OCI-LY1 (cell line): ENCODE measurements at regions not wholly inside any gene's neighbourhood (a gene's known extent, or its start where the extent isn't known, plus 50 kb on each side); places are given as distances from the start of the nearest gene placed in this dataset.

ENCODE experiments used
- H2AFZ ChIP-seq: fragments of 200-600 bp; sonication (generic), shearing (Covaris generic); 2 replicates; pipeline ENCODE4 v1.6.0; 2014; ENCODE audit warnings: antibody characterized with exemption, mild to moderate bottlenecking, low read length
- H3F3A ChIP-seq: fragments of 200-600 bp; sonication (generic), shearing (Covaris generic); 2 replicates; pipeline ENCODE4 v1.6.0; 2014; ENCODE audit warnings: mild to moderate bottlenecking, antibody characterized with exemption, low read length, moderate library complexity; ENCODE audit not compliant: insufficient read depth
- H3K27ac ChIP-seq: fragments of 200-600 bp; sonication (generic); 2 replicates; pipeline ENCODE4 v1.5.1; 2014; ENCODE audit warnings: low read length, mixed run types, mild to moderate bottlenecking, low read depth; ENCODE audit not compliant: poor library complexity, severe bottlenecking
- H3K27me3 ChIP-seq: fragments of 200-600 bp; sonication (generic); 2 replicates; pipeline ENCODE4 v1.6.0; 2014; ENCODE audit warnings: antibody characterized with exemption, mild to moderate bottlenecking, low read length, moderate library complexity; ENCODE audit not compliant: insufficient read depth
- H3K36me3 ChIP-seq: fragments of 200-600 bp; sonication (generic); 2 replicates; pipeline ENCODE4 v1.6.1; 2014; ENCODE audit warnings: mild to moderate bottlenecking, antibody characterized with exemption, low read length, moderate library complexity, mixed read lengths; ENCODE audit not compliant: insufficient read depth
- H3K4me1 ChIP-seq: fragments of 200-600 bp; sonication (generic); 2 replicates; pipeline ENCODE4 v1.5.1; 2014; ENCODE audit warnings: mild to moderate bottlenecking, low read length, moderate library complexity; ENCODE audit not compliant: insufficient read depth, severe bottlenecking
- H3K4me2 ChIP-seq: fragments of 200-600 bp; sonication (generic), shearing (Covaris generic); 2 replicates; pipeline ENCODE4 v1.6.1; 2014; ENCODE audit warnings: low read length
- H3K4me3 ChIP-seq: fragments of 200-600 bp; sonication (generic); 2 replicates; pipeline ENCODE4 v1.5.1; 2014; ENCODE audit warnings: low read length, low read depth, mild to moderate bottlenecking, mixed read lengths; ENCODE audit not compliant: poor library complexity, severe bottlenecking
- H3K79me2 ChIP-seq: fragments of 200-600 bp; shearing (Covaris generic); 2 replicates; pipeline ENCODE4 v1.6.1; 2016; ENCODE audit warnings: mixed run types, low read length, mixed read lengths; ENCODE audit not compliant: insufficient read depth
- H3K9ac ChIP-seq: fragments of 200-600 bp; sonication (generic), shearing (Covaris generic); 2 replicates; pipeline ENCODE4 v1.6.1; 2014; ENCODE audit warnings: mild to moderate bottlenecking, low read length, mixed read lengths
- H3K9me2 ChIP-seq: fragments of 200-600 bp; sonication (generic), shearing (Covaris generic); 2 replicates; pipeline ENCODE4 v1.6.1; 2014; ENCODE audit warnings: low read depth, mild to moderate bottlenecking, low read length, mixed read lengths
- H3K9me3 ChIP-seq: fragments of 200-600 bp; shearing (Covaris generic); 2 replicates; pipeline ENCODE4 v1.6.1; 2014; ENCODE audit warnings: low read length, mixed read lengths
- H4K20me1 ChIP-seq: fragments of 200-600 bp; sonication (generic), shearing (Covaris generic); 2 replicates; pipeline ENCODE4 v1.6.0; 2016; ENCODE audit warnings: mild to moderate bottlenecking, low read length; ENCODE audit not compliant: insufficient read depth
- EZH2 ChIP-seq: fragments of 200-600 bp; sonication (generic), shearing (Covaris generic); IDR thresholded peaks from 2 replicates; pipeline ENCODE4 v1.8.0; 2017; ENCODE audit warnings: borderline replicate concordance, mixed run types, mild to moderate bottlenecking, antibody characterized with exemption, low read length, moderate library complexity, mixed read lengths
- TF ChIP-seq, protein P1 (sequence below): fragments of 200-600 bp; sonication (generic), shearing (Covaris generic); IDR thresholded peaks from 2 replicates; pipeline ENCODE4 v1.5.1; 2017; ENCODE audit warnings: mild to moderate bottlenecking, antibody characterized with exemption, low read length, moderate library complexity, mixed read lengths

DNA sequence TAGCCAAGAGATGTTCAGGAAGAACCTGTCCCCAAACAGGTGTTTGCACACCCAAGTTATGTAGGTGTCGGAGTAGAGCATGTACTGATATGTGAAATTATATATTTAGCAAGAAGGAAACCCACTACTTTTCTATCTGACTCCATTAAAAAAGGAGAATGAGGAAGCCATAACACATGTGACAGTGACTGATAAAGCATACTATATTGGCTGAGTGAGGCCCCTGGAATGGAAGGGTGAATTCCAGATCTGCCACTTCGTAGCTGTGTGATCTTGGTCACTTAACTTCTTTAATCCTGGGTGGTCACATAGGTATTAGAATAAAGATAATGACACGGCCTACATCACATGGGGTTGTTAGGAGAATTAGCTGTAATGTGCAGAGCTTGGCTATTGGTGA is 116.0 kb upstream of the MAN2A1 start:
- H3K9me3 ChIP-seq: no peaks in the 10 kb centered on the region
- H3K36me3 ChIP-seq: no peaks in the 10 kb centered on the region
- no peaks in the 10 kb centered on the region for H3K4me1 ChIP-seq
- no peak overlapping the region for H3K4me2 ChIP-seq
- no peaks in the 10 kb centered on the region for H3K9me2 ChIP-seq
- no peak overlapping the region for H3K4me3 ChIP-seq
- H3F3A ChIP-seq: no peaks in the 10 kb centered on the region
- no peaks in the 10 kb centered on the region for H3K79me2 ChIP-seq
- no peak for TF ChIP-seq EZH2
- TF ChIP-seq, protein P1, sequence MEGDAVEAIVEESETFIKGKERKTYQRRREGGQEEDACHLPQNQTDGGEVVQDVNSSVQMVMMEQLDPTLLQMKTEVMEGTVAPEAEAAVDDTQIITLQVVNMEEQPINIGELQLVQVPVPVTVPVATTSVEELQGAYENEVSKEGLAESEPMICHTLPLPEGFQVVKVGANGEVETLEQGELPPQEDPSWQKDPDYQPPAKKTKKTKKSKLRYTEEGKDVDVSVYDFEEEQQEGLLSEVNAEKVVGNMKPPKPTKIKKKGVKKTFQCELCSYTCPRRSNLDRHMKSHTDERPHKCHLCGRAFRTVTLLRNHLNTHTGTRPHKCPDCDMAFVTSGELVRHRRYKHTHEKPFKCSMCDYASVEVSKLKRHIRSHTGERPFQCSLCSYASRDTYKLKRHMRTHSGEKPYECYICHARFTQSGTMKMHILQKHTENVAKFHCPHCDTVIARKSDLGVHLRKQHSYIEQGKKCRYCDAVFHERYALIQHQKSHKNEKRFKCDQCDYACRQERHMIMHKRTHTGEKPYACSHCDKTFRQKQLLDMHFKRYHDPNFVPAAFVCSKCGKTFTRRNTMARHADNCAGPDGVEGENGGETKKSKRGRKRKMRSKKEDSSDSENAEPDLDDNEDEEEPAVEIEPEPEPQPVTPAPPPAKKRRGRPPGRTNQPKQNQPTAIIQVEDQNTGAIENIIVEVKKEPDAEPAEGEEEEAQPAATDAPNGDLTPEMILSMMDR: no peak
- no peak overlapping the region for H3K9ac ChIP-seq
- H3K27me3 ChIP-seq: no peaks in the 10 kb centered on the region
- H4K20me1 ChIP-seq: no peaks in the 10 kb centered on the region
- no peak overlapping the region for H3K27ac ChIP-seq
- H2AFZ ChIP-seq: no peak overlapping the region

DNA sequence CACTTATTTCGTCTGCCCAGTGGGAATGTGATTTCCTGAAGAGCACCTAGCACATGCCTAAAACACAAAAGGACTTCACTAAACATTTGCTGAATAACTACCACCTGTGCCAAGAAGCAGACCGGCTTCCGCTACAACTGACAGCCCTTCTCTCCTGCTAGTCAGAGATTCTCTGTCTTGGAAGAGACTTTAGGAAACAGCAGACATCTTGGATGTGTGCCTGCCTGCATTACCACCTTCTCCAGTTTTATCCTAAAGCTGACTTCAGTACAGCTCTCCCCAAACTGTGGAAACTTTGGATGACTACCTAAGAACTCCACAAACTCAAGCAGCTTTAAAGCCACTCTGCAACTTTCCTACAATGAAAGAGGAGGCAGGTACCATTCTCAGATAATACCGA is 116.5 kb upstream of the MAN2A1 start:
- Histone ChIP-seq H3F3A (no peaks in the 10 kb centered on the region), H3K27me3 (no peaks in the 10 kb centered on the region), H3K4me2 (no peak overlapping the region), H3K36me3 (no peaks in the 10 kb centered on the region), H3K4me1 (no peaks in the 10 kb centered on the region), H3K9ac (no peak overlapping the region), H3K9me3 (no peaks in the 10 kb centered on the region), H3K9me2 (no peaks in the 10 kb centered on the region), H3K79me2 (no peaks in the 10 kb centered on the region), H3K4me3 (no peak overlapping the region), H3K27ac (no peak overlapping the region), H2AFZ (no peak overlapping the region), H4K20me1 (no peaks in the 10 kb centered on the region)
- TF ChIP-seq, protein P1: no peak
- no peak for TF ChIP-seq EZH2

DNA sequence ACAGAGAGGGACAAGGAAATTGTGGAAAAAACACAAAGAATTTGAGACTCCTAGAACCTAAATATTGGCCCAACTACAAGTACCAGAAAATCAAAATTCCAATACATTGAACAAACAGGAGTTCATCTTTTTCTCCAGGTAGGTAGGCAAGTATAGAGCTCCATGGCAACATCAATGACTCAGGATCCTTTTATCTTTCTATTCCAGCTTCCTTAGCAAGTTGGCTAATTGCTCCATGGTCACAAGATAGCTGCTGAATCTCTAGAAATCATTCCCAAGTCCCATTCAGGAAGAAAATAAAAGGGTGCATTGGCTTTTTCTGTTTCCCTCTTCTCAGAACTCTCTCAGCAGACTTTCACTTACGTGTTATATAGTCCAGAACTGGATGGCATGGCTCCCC is 117.9 kb upstream of the MAN2A1 start:
- Histone ChIP-seq H3K27me3 (no peaks in the 10 kb centered on the region), H4K20me1 (no peaks in the 10 kb centered on the region), H3K79me2 (no peaks in the 10 kb centered on the region), H3F3A (no peaks in the 10 kb centered on the region), H2AFZ (no peak overlapping the region), H3K9me2 (no peaks in the 10 kb centered on the region), H3K9ac (no peak overlapping the region), H3K4me3 (no peak overlapping the region), H3K4me2 (no peak overlapping the region), H3K36me3 (no peaks in the 10 kb centered on the region), H3K27ac (no peak overlapping the region), H3K9me3 (no peaks in the 10 kb centered on the region), H3K4me1 (no peaks in the 10 kb centered on the region)
- TF ChIP-seq, protein P1: no peak
- TF ChIP-seq EZH2: no peak
